CD14-positive monocyte (primary cell): ENCODE measurements at regions not wholly inside any gene's neighbourhood (a gene's known extent, or its start where the extent isn't known, plus 50 kb on each side); places are given as distances from the start of the nearest gene placed in this dataset.

Experiments used
- DNase-seq, 3 donors: peaks; one replicate each; pipeline ENCODE4 v3.0.0-alpha.2; 2011 to 2022
- H2AFZ ChIP-seq: 2 replicates; pipeline ENCODE4 v1.6.0; 2012; ENCODE audit warnings: mild to moderate bottlenecking, low read depth, low read length, inconsistent platforms; ENCODE audit not compliant: insufficient read depth, poor library complexity, severe bottlenecking
- H3K27ac ChIP-seq, 2 donors: 1 replicate in 1 of 2; 2 replicates in 1 of 2; pipeline ENCODE4 v1.5.1; 2012 to 2013; ENCODE audit warnings: low read length in 2 of 2, control low read depth in 1 of 2, inconsistent platforms in 1 of 2, low read depth in 1 of 2, mild to moderate bottlenecking in 1 of 2
- H3K27me3 ChIP-seq, 2 donors: one replicate each; pipeline versions ENCODE4 v1.6.0 to v1.6.1; 2011 to 2013; ENCODE audit warnings: low read length in 2 of 2; ENCODE audit not compliant: control insufficient read depth in 2 of 2, insufficient read depth in 2 of 2
- H3K36me3 ChIP-seq, 2 donors: replicated peaks in 1 of 2; 1 replicate in 1 of 2; 2 replicates in 1 of 2; pipeline versions ENCODE4 v1.5.1 to v1.6.1; 2012 to 2013; ENCODE audit warnings: low read length in 2 of 2, control low read depth in 1 of 2, inconsistent platforms in 1 of 2, mild to moderate bottlenecking in 1 of 2; ENCODE audit not compliant: insufficient read depth in 2 of 2, control insufficient read depth in 1 of 2
- H3K4me1 ChIP-seq, 2 donors: 1 replicate in 1 of 2; 2 replicates in 1 of 2; pipeline versions ENCODE4 v1.5.1 to v1.6.1; 2012 to 2013; ENCODE audit warnings: low read length in 2 of 2, control low read depth in 1 of 2, inconsistent platforms in 1 of 2, mild to moderate bottlenecking in 1 of 2, moderate library complexity in 1 of 2; ENCODE audit not compliant: insufficient read depth in 2 of 2, control insufficient read depth in 1 of 2
- H3K4me2 ChIP-seq: replicated peaks from 2 replicates; pipeline ENCODE3; 2012; ENCODE audit warnings: low read length, moderate library complexity, mild to moderate bottlenecking; ENCODE audit not compliant: poor library complexity, severe bottlenecking; ENCODE audit errors: extremely low read depth
- H3K4me3 ChIP-seq, 3 experiments: fragments of 200-600 bp in 1 of 3; sonication (generic) in 1 of 3; replicated peaks in 1 of 3; 1 replicate in 2 of 3; 2 replicates in 1 of 3; pipeline ENCODE4 v1.5.1; 2011 to 2013; ENCODE audit warnings: low read length in 3 of 3, mild to moderate bottlenecking in 3 of 3, control low read depth in 2 of 3, low read depth in 2 of 3, inconsistent platforms in 1 of 3, moderate library complexity in 1 of 3
- H3K79me2 ChIP-seq: 2 replicates; pipeline ENCODE4 v1.6.0; 2012; ENCODE audit warnings: mild to moderate bottlenecking, control low read depth, inconsistent platforms, low read length, moderate library complexity; ENCODE audit not compliant: insufficient read depth
- H3K9ac ChIP-seq: 2 replicates; pipeline ENCODE4 v1.6.0; 2017; ENCODE audit warnings: low read length, mild to moderate bottlenecking; ENCODE audit not compliant: insufficient read depth, poor library complexity, severe bottlenecking
- H3K9me3 ChIP-seq, 2 donors: replicated peaks in 1 of 2; 1 replicate in 1 of 2; 2 replicates in 1 of 2; pipeline versions ENCODE4 v1.5.1 to v1.6.1; 2012 to 2013; ENCODE audit warnings: low read length in 2 of 2, control low read depth in 1 of 2; ENCODE audit not compliant: control insufficient read depth in 1 of 2, insufficient read depth in 1 of 2
- H4K20me1 ChIP-seq: 2 replicates; pipeline ENCODE4 v1.6.0; 2012; ENCODE audit warnings: mild to moderate bottlenecking, low read length, control low read depth, moderate library complexity; ENCODE audit not compliant: insufficient read depth
- H3K27ac Mint-ChIP-seq, 7 donors: one replicate each; pipeline ENCODE4 v1.8.0; 2020; ENCODE audit warnings: mild to moderate bottlenecking in 7 of 7, mixed read lengths in 7 of 7, moderate library complexity in 6 of 7, inconsistent platforms in 2 of 7
- H3K27me3 Mint-ChIP-seq, 3 donors: one replicate each; pipeline ENCODE4 v1.8.0; 2021 to 2022; ENCODE audit warnings: low read depth in 3 of 3, mild to moderate bottlenecking in 3 of 3, mixed read lengths in 3 of 3, moderate library complexity in 3 of 3, inconsistent platforms in 1 of 3
- H3K36me3 Mint-ChIP-seq, 2 donors: one replicate each; pipeline ENCODE4 v1.8.0; 2020; ENCODE audit warnings: mixed read lengths in 2 of 2, inconsistent platforms in 1 of 2, mild to moderate bottlenecking in 1 of 2
- H3K4me1 Mint-ChIP-seq: one replicate; pipeline ENCODE4 v1.8.0; 2020; ENCODE audit warnings: mild to moderate bottlenecking, mixed read lengths
- H3K4me3 Mint-ChIP-seq, 2 donors: one replicate each; pipeline ENCODE4 v1.8.0; 2020; ENCODE audit warnings: mild to moderate bottlenecking in 2 of 2, mixed read lengths in 2 of 2, moderate library complexity in 1 of 2
- H3K9me3 Mint-ChIP-seq, 7 donors: one replicate each; pipeline ENCODE4 v1.8.0; 2020 to 2022; ENCODE audit warnings: mixed read lengths in 7 of 7, mild to moderate bottlenecking in 6 of 7, moderate library complexity in 6 of 7, inconsistent platforms in 2 of 7
- WGBS: methylation state at CpG from one replicate; pipeline ENCODE4 v1.1.5; 2013; ENCODE audit warnings: missing lambda C conversion rate; ENCODE audit not compliant: insufficient coverage; 5-methylcytosine and 5-hydroxymethylcytosine counted together
- intact Hi-C, 2 donors: fragments of 100-400 bp; cut with micrococcal nuclease; formaldehyde crosslinking; loops; one replicate each; pipeline versions ENCODE4 v1.15.0 to v1.15.1; 2023
- TF ChIP-seq, protein P1 (sequence below): fragments of 200-600 bp; IDR thresholded peaks from one replicate; pipeline ENCODE4 v1.8.0; 2022; ENCODE audit warnings: antibody characterized with exemption, mild to moderate bottlenecking

DNA sequence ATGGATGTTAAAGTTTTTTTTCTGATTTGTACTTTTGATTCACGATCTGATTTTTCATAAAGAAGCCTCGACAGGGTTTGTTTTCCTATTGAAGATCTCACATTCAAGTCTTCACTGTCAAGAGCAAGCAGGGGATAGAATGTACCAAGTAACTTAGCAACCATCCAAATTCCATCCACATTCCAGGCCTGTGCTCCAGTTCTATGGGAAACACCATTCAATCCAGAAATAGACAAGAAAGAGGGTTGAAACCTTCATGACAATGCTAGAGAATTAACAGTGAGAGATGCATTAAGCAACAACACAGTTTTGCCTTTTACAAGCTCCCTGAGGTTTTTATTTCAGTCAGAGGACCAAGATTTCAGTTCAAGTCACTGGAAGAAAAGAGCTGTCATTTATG is 300.2 kb downstream of the NEBL start:
- Mint-ChIP-seq H3K4me3 (no peak overlapping the region), H3K4me1 (peaks cover 5% of the 10 kb centered on the region), H3K27ac (no peak overlapping the region), H3K36me3 (no peaks in the 10 kb centered on the region), H3K27me3 (no peaks in the 10 kb centered on the region), H3K9me3 (peaks cover 0 to 2% (median 0%) of the 10 kb centered on the region in 7 donors)
- H3K4me2 ChIP-seq: no peak overlapping the region
- H4K20me1 ChIP-seq: no peaks in the 10 kb centered on the region
- H3K36me3 ChIP-seq: no peaks in the 10 kb centered on the region
- WGBS: no CpG with 5 or more reads among the region's 2 CpGs
- no peak overlapping the region for H3K9ac ChIP-seq
- H2AFZ ChIP-seq: no peak overlapping the region
- H3K4me3 ChIP-seq: no peak overlapping the region
- no peaks in the 10 kb centered on the region for H3K4me1 ChIP-seq
- H3K9me3 ChIP-seq: no peaks in the 10 kb centered on the region
- H3K79me2 ChIP-seq: no peaks in the 10 kb centered on the region
- DNase-seq: no peak
- intact Hi-C loops: no loop called here
- no peaks in the 10 kb centered on the region for H3K27me3 ChIP-seq
- TF ChIP-seq, protein P1, sequence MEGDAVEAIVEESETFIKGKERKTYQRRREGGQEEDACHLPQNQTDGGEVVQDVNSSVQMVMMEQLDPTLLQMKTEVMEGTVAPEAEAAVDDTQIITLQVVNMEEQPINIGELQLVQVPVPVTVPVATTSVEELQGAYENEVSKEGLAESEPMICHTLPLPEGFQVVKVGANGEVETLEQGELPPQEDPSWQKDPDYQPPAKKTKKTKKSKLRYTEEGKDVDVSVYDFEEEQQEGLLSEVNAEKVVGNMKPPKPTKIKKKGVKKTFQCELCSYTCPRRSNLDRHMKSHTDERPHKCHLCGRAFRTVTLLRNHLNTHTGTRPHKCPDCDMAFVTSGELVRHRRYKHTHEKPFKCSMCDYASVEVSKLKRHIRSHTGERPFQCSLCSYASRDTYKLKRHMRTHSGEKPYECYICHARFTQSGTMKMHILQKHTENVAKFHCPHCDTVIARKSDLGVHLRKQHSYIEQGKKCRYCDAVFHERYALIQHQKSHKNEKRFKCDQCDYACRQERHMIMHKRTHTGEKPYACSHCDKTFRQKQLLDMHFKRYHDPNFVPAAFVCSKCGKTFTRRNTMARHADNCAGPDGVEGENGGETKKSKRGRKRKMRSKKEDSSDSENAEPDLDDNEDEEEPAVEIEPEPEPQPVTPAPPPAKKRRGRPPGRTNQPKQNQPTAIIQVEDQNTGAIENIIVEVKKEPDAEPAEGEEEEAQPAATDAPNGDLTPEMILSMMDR: no peak
- H3K27ac ChIP-seq: no peak overlapping the region

DNA sequence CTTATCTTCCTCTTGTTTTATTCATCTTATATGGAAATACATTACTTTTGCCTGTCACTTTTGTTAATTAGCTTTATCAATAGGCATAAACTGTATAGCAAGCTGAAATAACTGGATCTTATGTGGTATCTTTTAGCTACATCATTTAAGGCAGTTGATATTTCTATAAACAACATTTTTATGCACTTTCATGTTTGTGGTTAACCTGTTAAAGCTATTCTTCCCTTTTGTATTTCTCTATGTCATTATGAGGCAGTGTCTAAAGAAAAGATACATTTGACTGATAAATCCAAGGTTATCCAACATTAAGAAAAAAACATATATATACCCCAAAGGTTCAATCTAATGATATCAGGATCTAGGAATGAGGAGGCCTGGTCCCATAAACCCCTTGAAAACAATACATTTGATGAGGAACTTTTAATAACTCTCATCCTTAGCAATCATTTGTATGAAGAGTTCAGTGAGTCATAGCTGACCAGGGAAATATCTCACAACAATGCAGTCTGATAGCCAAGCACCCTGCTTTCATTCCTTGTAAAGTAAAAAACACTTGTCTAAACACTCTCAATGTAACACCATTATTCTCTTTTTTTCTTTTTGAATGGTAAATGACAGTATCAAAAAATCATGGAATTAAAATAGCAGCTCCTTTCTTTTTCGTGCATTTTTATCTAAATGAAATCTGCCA is 300.9 kb downstream of the NEBL start:
- Histone ChIP-seq H3K4me3 (no peak overlapping the region), H3K4me2 (no peak overlapping the region), H3K79me2 (no peaks in the 10 kb centered on the region), H3K9me3 (no peaks in the 10 kb centered on the region), H4K20me1 (no peaks in the 10 kb centered on the region), H3K9ac (no peak overlapping the region), H3K4me1 (no peaks in the 10 kb centered on the region), H3K27ac (no peak overlapping the region), H2AFZ (no peak overlapping the region), H3K36me3 (no peaks in the 10 kb centered on the region), H3K27me3 (no peaks in the 10 kb centered on the region)
- Mint-ChIP-seq H3K4me1 (peaks cover 5% of the 10 kb centered on the region), H3K27ac (no peak overlapping the region), H3K9me3 (peaks cover 0 to 2% (median 0%) of the 10 kb centered on the region in 7 donors), H3K36me3 (no peaks in the 10 kb centered on the region), H3K4me3 (no peak overlapping the region), H3K27me3 (peaks cover 0 to under 1% (median 0%) of the 10 kb centered on the region in 3 donors)
- no CpG with 5 or more reads among the region's 1 CpG for WGBS
- intact Hi-C loops: no loop called here
- TF ChIP-seq, protein P1: no peak
- DNase-seq: no peak
